Liver (tissue), 8 donors: ENCODE measurements at regions not wholly inside any gene's neighbourhood (a gene's known extent, or its start where the extent isn't known, plus 50 kb on each side); places are given as distances from the start of the nearest gene placed in this dataset.
"Not testable (repeated sequence)": the region's sequence is repeated elsewhere in the genome, so short reads cannot be mapped to it uniquely, and the experiment has no call there.

ENCODE experiments used
- DNase-seq: peaks from one replicate; pipeline ENCODE4 v3.0.0-alpha.2; 2017; ENCODE audit warnings: low spot score
- H3K27ac ChIP-seq, 2 donors: one replicate each; pipeline ENCODE4 v1.7.0; 2013; ENCODE audit warnings: inconsistent platforms in 2 of 2, low read length in 2 of 2, control low read depth in 1 of 2, low read depth in 1 of 2, mild to moderate bottlenecking in 1 of 2
- H3K27me3 ChIP-seq, 4 donors: one replicate each; pipeline versions ENCODE4 v1.6.1 to v1.7.0; 2013; ENCODE audit warnings: low read length in 3 of 4, inconsistent platforms in 1 of 4, mild to moderate bottlenecking in 1 of 4, moderate library complexity in 1 of 4; ENCODE audit not compliant: control insufficient read depth in 4 of 4, insufficient read depth in 4 of 4
- H3K36me3 ChIP-seq, 4 donors: one replicate each; pipeline versions ENCODE4 v1.6.1 to v1.7.0; 2013; ENCODE audit warnings: low read length in 3 of 4, mild to moderate bottlenecking in 3 of 4, low read depth in 1 of 4, moderate library complexity in 1 of 4; ENCODE audit not compliant: control insufficient read depth in 4 of 4, insufficient read depth in 3 of 4
- H3K4me1 ChIP-seq, 4 donors: one replicate each; pipeline versions ENCODE4 v1.6.1 to v1.7.0; 2013; ENCODE audit warnings: low read length in 3 of 4, mild to moderate bottlenecking in 3 of 4, moderate library complexity in 1 of 4; ENCODE audit not compliant: control insufficient read depth in 4 of 4, insufficient read depth in 4 of 4
- H3K4me3 ChIP-seq, 3 donors: one replicate each; pipeline versions ENCODE4 v1.6.1 to v1.7.0; 2013; ENCODE audit warnings: low read length in 3 of 3, control low read depth in 1 of 3, low read depth in 1 of 3, mild to moderate bottlenecking in 1 of 3
- H3K9ac ChIP-seq, 2 donors: one replicate each; pipeline ENCODE4 v1.7.0; 2013; ENCODE audit warnings: low read length in 2 of 2, mild to moderate bottlenecking in 2 of 2, moderate library complexity in 2 of 2, control low read depth in 1 of 2, low read depth in 1 of 2
- H3K9me3 ChIP-seq, 4 donors: one replicate each; pipeline versions ENCODE4 v1.6.1 to v1.7.0; 2013; ENCODE audit warnings: low read length in 3 of 4; ENCODE audit not compliant: control insufficient read depth in 4 of 4
- ATF3 ChIP-seq: IDR thresholded peaks from 2 replicates; pipeline ENCODE4 v1.6.1; 2016; ENCODE audit warnings: antibody characterized with exemption
- CTCF ChIP-seq: fragments of 150-350 bp; IDR thresholded peaks from 2 replicates; pipeline ENCODE4 v1.5.1; 2017; ENCODE audit warnings: improper control_type of control experiment, low read depth, low read length; ENCODE audit not compliant: missing input control
- EGR1 ChIP-seq, 2 donors: IDR thresholded peaks; 2 replicates each; pipeline ENCODE4 v1.6.1; 2016 to 2018; ENCODE audit warnings: antibody characterized with exemption in 2 of 2, low read depth in 2 of 2
- FOXA1 ChIP-seq: IDR thresholded peaks from 2 replicates; pipeline ENCODE4 v1.6.1; 2016; ENCODE audit warnings: antibody characterized with exemption
- FOXA2 ChIP-seq: IDR thresholded peaks from 2 replicates; pipeline ENCODE4 v1.6.1; 2016; ENCODE audit warnings: antibody characterized with exemption
- GABPA ChIP-seq, 2 donors: IDR thresholded peaks in 1 of 2; conservative IDR thresholded peaks in 1 of 2; 2 replicates each; pipeline ENCODE4 v1.6.1; 2016; ENCODE audit warnings: antibody characterized with exemption in 2 of 2, mild to moderate bottlenecking in 1 of 2, moderate library complexity in 1 of 2
- HNF4G ChIP-seq: IDR thresholded peaks from 2 replicates; pipeline ENCODE4 v1.6.1; 2016; ENCODE audit warnings: antibody characterized with exemption
- JUND ChIP-seq, 2 donors: IDR thresholded peaks; 2 replicates each; pipeline ENCODE4 v1.6.1; 2016; ENCODE audit warnings: antibody characterized with exemption in 2 of 2
- RAD21 ChIP-seq, 2 donors: IDR thresholded peaks; 2 replicates each; pipeline ENCODE4 v1.6.1; 2016; ENCODE audit warnings: antibody characterized with exemption in 2 of 2, mild to moderate bottlenecking in 2 of 2
- RXRA ChIP-seq, 2 donors: IDR thresholded peaks; 2 replicates each; pipeline ENCODE4 v1.6.1; 2017 to 2018; ENCODE audit warnings: antibody characterized with exemption in 2 of 2, mild to moderate bottlenecking in 1 of 2
- SP1 ChIP-seq: IDR thresholded peaks from 2 replicates; pipeline ENCODE4 v1.6.1; 2018; ENCODE audit warnings: antibody characterized with exemption, mild to moderate bottlenecking
- TAF1 ChIP-seq: conservative IDR thresholded peaks from 2 replicates; pipeline ENCODE4 v1.6.1; 2016; ENCODE audit warnings: antibody characterized with exemption, mild to moderate bottlenecking
- YY1 ChIP-seq: IDR thresholded peaks from 2 replicates; pipeline ENCODE4 v1.6.1; 2016; ENCODE audit warnings: antibody characterized with exemption, mild to moderate bottlenecking
- ZBTB33 ChIP-seq: IDR thresholded peaks from 2 replicates; pipeline ENCODE4 v1.6.1; 2016; ENCODE audit warnings: antibody characterized with exemption
- WGBS: extraction: QIAGEN DNeasy Blood & Tissue Kit; methylation state at CpG from one replicate; pipeline ENCODE4 v1.1.7; 2013; 5-methylcytosine and 5-hydroxymethylcytosine counted together
- TF ChIP-seq, protein P1 (sequence below): IDR thresholded peaks from 2 replicates; pipeline ENCODE4 v1.6.1; 2016; ENCODE audit warnings: antibody characterized with exemption, mild to moderate bottlenecking
- donor health status: healthy.
- donor health status: healthy.
- donor health status: healthy.
- donor health status: healthy.
- donor health status: healthy.

DNA sequence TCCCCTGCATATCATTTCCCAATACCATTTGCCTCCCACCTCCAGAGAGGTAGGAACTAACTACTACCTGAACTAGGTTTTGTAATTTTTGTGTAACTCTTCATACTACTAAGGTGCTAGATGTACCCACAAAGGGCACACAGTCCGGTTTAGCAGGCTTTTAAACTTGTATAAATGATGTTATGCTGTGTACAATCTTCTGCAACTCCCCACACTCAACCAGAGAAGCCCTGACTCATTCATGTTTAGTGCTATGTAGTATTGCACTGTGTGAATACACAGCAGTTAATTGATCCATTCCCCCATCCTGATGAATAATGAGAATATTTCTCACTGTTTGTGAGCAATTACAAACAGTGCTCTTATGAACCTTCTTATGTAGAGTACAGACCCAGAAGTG, 285.6 kb downstream of the SMAD2 start:
- H3K9ac ChIP-seq: no peak overlapping the region
- H3K27ac ChIP-seq: no peak overlapping the region
- H3K4me1 ChIP-seq: no peaks in the 10 kb centered on the region
- no peak overlapping the region for H3K4me3 ChIP-seq
- H3K36me3 ChIP-seq: no peaks in the 10 kb centered on the region
- DNase-seq: no peak
- peaks cover 0 to 5% (median 1%) of the 10 kb centered on the region in 4 donors for H3K9me3 ChIP-seq
- WGBS: 42% methylated on average over 1 of the region's 1 CpG
- no peaks in the 10 kb centered on the region for H3K27me3 ChIP-seq
- TF ChIP-seq, protein P1, sequence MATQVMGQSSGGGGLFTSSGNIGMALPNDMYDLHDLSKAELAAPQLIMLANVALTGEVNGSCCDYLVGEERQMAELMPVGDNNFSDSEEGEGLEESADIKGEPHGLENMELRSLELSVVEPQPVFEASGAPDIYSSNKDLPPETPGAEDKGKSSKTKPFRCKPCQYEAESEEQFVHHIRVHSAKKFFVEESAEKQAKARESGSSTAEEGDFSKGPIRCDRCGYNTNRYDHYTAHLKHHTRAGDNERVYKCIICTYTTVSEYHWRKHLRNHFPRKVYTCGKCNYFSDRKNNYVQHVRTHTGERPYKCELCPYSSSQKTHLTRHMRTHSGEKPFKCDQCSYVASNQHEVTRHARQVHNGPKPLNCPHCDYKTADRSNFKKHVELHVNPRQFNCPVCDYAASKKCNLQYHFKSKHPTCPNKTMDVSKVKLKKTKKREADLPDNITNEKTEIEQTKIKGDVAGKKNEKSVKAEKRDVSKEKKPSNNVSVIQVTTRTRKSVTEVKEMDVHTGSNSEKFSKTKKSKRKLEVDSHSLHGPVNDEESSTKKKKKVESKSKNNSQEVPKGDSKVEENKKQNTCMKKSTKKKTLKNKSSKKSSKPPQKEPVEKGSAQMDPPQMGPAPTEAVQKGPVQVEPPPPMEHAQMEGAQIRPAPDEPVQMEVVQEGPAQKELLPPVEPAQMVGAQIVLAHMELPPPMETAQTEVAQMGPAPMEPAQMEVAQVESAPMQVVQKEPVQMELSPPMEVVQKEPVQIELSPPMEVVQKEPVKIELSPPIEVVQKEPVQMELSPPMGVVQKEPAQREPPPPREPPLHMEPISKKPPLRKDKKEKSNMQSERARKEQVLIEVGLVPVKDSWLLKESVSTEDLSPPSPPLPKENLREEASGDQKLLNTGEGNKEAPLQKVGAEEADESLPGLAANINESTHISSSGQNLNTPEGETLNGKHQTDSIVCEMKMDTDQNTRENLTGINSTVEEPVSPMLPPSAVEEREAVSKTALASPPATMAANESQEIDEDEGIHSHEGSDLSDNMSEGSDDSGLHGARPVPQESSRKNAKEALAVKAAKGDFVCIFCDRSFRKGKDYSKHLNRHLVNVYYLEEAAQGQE: no peak
- TF ChIP-seq EGR1 (IDR thresholded peaks at IDR 0.05; ENCODE audit: low read depth in 2 of 2) (no peak), JUND (IDR thresholded peaks at IDR 0.05) (no peak), YY1 (no peak), ATF3 (no peak), GABPA (IDR thresholded peaks at IDR 0.05 in 1 of 2, conservative IDR thresholded peaks at IDR 0.05 in 1 of 2) (no peak), FOXA1 (no peak), RAD21 (IDR thresholded peaks at IDR 0.05) (no peak), HNF4G (no peak), ZBTB33 (no peak)

GRCh38 chr18:47637551-47637950, 292.9 kb downstream of the SMAD2 start:
- not testable (repeated sequence) for H3K27ac ChIP-seq, DNase-seq

GRCh38 chr18:47635416-47635815, 295.0 kb downstream of the SMAD2 start:
- Histone ChIP-seq H3K36me3 (no peaks in the 10 kb centered on the region), H3K9me3 (no peaks in the 10 kb centered on the region), H3K4me1 (no peaks in the 10 kb centered on the region), H3K9ac (no peak overlapping the region), H3K27ac (no peak overlapping the region), H3K4me3 (no peak overlapping the region), H3K27me3 (peaks cover 0 to 4% (median 0%) of the 10 kb centered on the region in 4 donors)
- no peak for DNase-seq
- TF ChIP-seq SP1 (no peak), TAF1 (no peak), CTCF (no peak), FOXA2 (no peak), GABPA (IDR thresholded peaks at IDR 0.05 in 1 of 2, conservative IDR thresholded peaks at IDR 0.05 in 1 of 2) (no peak), RXRA (IDR thresholded peaks at IDR 0.05) (no peak), EGR1 (IDR thresholded peaks at IDR 0.05; ENCODE audit: low read depth in 2 of 2) (no peak)
- 82% methylated on average over 6 of the region's 6 CpGs for WGBS

More at GRCh38 chr18:47637551-47637950, 292.9 kb downstream of the SMAD2 start:
- H3K36me3 ChIP-seq, H3K9ac ChIP-seq, H3K9me3 ChIP-seq, H3K4me1 ChIP-seq, H3K4me3 ChIP-seq, H3K27me3 ChIP-seq: not testable (repeated sequence)
- WGBS: 81% methylated on average over 10 of the region's 10 CpGs
